ENCODE measurements at regions not wholly inside any gene's neighbourhood (a gene's known extent, or its start where the extent isn't known, plus 50 kb on each side); places are given as distances from the start of the nearest gene placed in this dataset.

DNA sequence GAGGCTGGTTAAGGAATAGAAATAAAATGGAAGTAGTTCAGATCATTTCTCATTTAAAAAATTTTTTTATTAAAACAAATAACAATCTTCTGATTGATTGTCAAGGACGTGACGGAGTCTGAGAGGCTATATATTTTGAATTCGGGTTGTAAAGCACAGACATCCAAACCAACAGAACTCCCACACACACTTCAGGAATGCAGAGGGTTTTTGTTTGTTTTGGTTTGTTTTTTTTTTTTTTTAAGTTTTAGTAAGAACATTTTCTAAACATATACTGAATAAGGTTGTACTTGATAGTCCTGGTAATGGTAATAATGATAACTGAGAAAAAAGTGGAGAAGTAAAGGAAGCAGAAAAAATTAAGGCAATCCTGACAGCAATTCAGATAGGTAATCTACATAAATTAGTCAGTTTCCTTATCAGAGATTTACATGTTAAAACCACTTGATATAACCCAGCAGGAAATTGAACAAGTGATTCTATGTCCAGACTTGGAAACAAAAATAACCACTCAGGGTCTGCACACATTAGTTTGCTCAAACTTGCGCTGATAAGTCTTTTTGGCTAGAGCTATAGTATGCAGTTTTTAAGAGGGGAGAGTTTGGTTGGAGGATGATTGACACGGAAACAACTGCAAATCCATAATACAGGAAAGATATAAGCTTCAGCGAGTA, 51.5 kb upstream of the CTAGE1 start:
- TF ChIP-seq, protein P1, sequence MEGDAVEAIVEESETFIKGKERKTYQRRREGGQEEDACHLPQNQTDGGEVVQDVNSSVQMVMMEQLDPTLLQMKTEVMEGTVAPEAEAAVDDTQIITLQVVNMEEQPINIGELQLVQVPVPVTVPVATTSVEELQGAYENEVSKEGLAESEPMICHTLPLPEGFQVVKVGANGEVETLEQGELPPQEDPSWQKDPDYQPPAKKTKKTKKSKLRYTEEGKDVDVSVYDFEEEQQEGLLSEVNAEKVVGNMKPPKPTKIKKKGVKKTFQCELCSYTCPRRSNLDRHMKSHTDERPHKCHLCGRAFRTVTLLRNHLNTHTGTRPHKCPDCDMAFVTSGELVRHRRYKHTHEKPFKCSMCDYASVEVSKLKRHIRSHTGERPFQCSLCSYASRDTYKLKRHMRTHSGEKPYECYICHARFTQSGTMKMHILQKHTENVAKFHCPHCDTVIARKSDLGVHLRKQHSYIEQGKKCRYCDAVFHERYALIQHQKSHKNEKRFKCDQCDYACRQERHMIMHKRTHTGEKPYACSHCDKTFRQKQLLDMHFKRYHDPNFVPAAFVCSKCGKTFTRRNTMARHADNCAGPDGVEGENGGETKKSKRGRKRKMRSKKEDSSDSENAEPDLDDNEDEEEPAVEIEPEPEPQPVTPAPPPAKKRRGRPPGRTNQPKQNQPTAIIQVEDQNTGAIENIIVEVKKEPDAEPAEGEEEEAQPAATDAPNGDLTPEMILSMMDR (IDR thresholded peaks at IDR 0.05) = no peak
- no peak for TF ChIP-seq POLR2A (IDR thresholded peaks at IDR 0.05)

Data from adrenal gland (tissue), 5 donors.